HG02943 (cell line): ENCODE measurements at regions not wholly inside any gene's neighbourhood (a gene's known extent, or its start where the extent isn't known, plus 50 kb on each side); places are given as distances from the start of the nearest gene placed in this dataset.
"Not testable (repeated sequence)": the region's sequence is repeated elsewhere in the genome, so short reads cannot be mapped to it uniquely, and the experiment has no call there.

Source experiments
- ATAC-seq: cut with Tn5 transposase; IDR thresholded peaks from one replicate; pipeline ENCODE4 v1.9.1; 2021; ENCODE audit warnings: mild to moderate bottlenecking, low read depth, moderate library complexity; ENCODE audit not compliant: unreplicated experiment

GRCh38 chr6:26951211-26951610 lies 291.7 kb upstream of the ZNF322 start:
- ATAC-seq = not testable (repeated sequence)

DNA sequence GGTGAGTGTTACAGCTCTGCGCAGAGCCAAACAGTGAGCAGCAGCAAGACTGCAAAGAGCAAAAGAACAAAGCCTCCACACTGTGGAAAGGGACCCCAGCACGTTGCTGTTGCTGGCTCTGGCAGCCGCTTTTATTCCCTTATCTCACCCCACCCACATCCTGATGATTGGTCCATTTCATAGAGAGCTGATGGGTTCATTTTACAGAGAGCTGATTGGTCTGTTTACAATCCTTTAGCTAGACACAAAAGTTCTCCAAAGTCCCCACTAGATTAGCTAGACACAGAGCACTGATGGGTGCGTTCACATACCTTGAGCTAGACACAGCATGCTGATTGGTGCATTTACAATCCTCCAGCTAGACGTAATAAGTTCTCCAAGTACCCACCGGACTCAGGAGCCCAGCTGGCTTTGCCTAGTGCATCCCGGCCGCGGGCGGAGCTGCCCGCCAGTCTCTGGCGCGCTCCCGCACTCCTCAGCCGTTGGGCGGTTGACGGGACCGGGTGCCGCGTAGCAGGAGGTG lies 291.4 kb upstream of the PRSS16 start:
- not testable (repeated sequence) for ATAC-seq

- not testable (repeated sequence) for ATAC-seq
These were observed 290.8 kb upstream of the PRSS16 start for GRCh38 chr6:26956601-26957184.

- ATAC-seq = not testable (repeated sequence)
These were observed 289.9 kb upstream of the PRSS16 start for GRCh38 chr6:26957399-26958127.

DNA sequence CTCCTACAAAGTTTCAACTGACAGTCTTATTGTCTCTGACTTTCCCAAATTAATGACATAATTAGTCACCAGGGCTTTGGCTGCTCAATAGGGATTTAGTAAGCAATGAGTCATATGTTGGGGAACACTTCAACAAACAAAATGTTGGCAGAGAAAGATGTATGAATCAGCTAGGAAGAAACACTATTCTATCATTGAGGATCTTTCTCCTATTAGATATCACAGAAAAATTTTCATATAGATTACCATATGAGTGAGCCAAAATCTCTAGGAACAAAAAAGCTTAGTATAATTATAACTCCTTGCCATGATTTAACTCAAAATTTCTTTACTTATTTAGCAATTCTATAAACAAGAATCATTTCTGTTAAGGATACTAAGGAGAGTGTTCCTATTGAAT lies 286.3 kb upstream of the PRSS16 start:
- ATAC-seq = not testable (repeated sequence)

- ATAC-seq = no peak
These were observed 245.1 kb upstream of the PRSS16 start for GRCh38 chr6:27002447-27002846.

- ATAC-seq = no peak
These were observed 240.5 kb upstream of the PRSS16 start for GRCh38 chr6:27007020-27007419.

DNA sequence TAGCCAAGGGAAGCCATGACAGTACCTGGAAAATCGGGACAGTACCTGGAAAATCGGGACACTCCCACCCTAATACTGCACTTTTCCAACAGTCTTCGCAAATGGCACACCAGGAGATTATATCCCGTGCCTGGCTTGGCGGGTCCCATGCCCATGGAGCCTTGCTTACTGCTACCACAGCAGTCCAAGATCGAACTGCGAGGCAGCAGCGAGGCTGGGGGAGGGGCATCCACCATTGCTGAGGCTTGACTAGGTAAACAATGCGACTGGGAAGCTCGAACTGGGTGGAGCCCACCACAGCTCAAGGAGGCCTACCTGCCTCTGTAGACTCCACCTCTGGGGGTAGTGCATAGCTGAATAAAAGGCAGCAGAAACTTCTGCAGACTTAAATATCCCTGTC lies 238.9 kb upstream of the PRSS16 start:
- ATAC-seq = not testable (repeated sequence)

DNA sequence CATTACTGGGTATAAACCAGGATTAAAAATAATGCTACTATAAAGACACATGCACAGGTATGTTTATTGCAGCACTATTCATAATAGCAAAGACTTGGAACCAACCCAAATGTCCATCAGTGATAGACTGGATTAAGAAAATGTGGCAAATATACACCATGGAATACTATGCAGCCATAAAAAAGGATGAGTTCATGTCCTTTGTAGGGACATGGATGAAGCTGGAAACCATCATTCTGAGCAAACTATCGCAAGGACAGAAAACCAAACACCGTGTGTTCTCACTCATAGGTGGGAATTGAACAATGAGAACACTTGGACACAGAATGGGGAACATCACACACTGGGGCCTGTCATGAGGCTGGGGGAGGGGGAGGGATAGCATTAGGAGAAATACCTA lies 233.4 kb upstream of the PRSS16 start:
- ATAC-seq = not testable (repeated sequence)

DNA sequence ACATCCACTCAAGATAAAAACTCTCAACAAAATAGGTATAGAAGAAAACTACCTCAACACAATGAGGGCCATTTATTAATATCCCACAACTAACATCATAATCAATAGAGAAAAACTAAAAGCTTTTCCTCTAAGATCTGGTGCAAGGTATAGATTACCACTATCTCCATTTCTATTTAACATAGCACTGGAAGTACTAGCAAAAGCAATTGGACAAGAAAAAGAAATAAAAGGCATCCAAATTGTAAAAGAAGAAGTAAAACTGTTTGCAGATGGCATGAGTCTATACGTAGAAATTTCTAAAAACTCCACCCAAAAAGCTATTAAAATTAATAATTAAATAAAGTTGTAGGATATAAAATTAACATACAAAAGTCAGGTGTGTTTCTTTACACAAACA lies 230.8 kb upstream of the PRSS16 start:
- ATAC-seq = no peak

DNA sequence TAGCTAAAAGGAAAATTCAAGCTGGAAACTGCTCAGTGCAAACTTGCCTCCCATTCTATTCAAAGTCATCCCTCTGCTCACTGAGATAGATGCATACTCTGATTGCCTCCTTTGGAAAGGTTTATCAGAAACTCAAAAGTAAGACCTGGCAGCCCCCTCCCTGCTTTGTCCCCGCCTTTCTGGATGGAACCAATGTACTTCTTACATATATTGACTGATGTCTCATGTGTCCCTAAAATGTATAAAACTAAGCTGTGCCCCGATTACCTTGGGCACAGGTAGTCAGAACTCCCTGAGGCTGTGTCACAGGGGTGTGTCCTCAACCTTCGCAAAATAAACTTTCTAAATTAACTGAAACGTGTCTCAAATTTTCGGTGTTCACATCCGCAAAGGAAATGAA lies 229.1 kb upstream of the PRSS16 start:
- ATAC-seq = not testable (repeated sequence)

DNA sequence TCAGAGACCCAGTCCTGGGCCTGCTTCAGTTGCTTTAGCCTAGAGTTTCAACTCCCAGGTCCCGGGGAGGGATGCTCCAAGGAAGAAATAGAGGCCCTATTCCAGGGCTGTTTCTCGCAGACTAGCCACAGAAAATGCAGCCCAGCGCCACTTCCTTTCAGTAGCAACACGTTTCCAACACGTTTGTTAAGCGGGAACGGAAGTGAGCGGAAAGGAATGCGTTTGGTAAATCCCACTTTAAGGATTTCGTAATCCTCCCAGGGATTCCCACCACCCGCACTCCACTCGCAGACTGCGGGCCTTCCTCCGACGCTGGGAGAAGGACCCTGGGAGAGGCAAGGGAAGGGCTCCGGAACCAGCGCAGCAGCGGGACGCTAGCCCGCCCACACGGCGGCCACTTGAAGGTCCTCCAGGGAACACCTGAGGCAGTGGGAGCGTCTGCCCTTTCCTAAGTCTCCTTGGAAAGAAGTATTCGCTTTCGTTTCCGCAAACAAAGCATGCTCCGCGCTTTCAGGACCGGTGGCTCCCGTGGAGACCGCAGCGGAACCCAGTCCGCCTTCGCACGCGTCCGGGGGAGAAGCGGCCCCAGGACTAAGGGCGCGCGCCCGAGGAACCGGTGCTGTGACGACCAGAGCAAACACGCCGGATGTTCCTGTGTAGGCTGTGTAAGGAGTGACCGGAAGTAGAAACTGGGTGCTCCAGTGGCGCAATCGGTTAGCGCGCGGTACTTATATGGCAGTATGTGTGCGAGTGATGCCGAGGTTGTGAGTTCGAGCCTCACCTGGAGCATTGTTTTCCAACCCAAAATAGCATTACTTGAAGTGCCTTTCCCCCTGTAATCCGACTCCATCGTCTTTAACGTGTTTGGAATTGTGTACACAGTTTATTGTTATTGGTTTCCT lies 227.6 kb upstream of the PRSS16 start:
- ATAC-seq = no peak

GRCh38 chr6:27020553-27020880 lies 227.0 kb upstream of the PRSS16 start:
- ATAC-seq = no peak

DNA sequence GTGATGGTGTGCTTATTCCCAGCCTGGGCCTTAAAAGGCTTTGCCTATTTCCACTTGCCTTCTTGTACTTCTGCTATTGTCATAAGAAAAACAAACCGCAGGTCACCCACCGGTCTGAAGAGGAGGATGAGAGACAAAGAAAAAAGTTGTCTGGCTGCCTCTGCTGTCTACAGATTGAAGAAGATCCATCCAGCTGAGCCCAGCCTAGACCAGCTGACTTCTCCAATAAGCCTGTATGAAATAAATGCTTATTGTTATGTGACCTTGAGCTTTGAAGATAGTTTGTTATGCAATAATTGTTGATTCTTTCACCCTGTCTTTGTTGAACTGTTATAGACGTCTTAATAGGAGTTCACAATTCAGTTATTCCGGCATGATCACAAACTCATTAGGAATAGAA lies 223.8 kb upstream of the PRSS16 start:
- ATAC-seq = no peak

DNA sequence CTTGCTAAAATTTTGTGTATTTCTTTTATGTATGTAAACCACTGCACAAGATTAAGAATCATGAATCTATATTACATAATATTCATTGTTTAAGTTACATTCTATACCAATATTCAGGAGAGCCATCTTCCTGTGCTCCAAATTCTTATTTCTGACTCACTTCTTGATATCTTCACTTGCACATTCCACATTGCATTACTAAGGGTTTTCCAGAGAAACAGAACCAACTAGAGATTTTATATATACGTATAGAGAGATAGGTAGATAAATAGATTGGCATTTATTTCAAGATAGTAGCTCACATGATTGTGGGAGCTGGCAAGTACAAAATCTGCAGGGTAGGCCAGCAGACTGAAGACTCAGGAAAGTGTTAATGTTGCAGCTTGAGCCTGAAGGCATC lies 222.2 kb upstream of the PRSS16 start:
- no peak for ATAC-seq

DNA sequence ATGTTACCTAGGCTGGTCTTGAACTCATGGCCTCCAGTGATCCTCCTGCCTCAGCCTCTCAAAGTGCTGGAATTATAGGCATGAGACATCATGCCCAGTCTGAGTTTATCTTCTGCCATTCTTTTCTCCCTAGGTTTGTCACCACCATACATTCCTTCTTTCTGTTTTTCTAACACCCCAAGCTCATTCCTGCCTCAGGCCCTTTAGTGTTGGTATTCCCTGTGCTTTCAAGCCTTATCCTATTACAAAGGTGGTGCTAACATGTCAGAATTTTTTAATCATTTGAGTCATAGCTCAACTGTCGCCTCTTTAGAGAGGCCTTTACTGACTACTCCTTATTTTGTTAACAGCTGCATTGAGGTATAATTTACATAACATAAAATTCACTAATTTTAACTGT lies 221.1 kb upstream of the PRSS16 start:
- ATAC-seq = no peak

DNA sequence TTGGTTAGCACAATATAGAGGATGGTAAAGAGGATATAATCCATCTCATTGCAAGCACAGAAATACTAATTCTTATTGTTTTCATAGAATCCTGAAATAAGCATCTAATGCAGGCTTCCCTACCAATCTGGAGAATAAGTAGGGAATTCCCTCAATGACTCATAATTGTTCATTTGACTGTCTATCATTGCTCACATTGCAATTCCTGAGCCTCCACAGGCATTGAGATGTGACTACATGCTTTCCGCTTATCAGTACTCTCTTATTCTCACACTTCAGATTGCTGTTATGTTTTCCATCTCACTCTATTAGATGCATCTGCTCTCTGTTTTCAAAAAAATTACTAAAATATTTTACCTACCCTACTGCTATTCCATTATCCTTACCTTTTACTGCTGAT lies 216.2 kb upstream of the PRSS16 start:
- no peak for ATAC-seq

- ATAC-seq = no peak
These were observed 209.0 kb upstream of the PRSS16 start for GRCh38 chr6:27038498-27038897.

GRCh38 chr6:27040244-27041042 lies 207.1 kb upstream of the PRSS16 start:
- ATAC-seq = no peak

DNA sequence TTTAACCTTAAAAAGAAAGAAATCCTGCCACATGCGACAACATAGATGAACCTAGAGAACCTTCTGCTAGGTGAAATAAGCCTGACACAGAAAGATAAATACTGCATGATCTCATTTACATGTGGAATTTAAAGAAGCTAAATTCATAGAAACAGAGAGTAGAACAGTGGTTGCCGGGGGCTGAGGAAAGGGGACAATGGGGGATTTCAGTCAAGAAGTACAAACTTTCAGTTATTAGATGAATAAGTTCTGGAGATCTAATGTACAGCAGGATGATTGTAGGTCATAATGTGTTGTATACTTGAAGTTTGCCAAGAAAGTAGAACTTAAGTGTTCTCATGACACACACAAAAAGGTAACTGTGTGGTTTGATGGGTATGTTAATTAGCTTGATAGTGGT lies 204.3 kb upstream of the PRSS16 start:
- ATAC-seq = no peak
